Ecto neural progenitor cell (in vitro differentiated cells): ENCODE measurements at regions not wholly inside any gene's neighbourhood (a gene's known extent, or its start where the extent isn't known, plus 50 kb on each side); places are given as distances from the start of the nearest gene placed in this dataset.
"Not testable (repeated sequence)": the region's sequence is repeated elsewhere in the genome, so short reads cannot be mapped to it uniquely, and the experiment has no call there.

ENCODE experiments used
- DNase-seq: peaks from one replicate; pipeline ENCODE4 v3.0.0-alpha.2; 2018; ENCODE audit warnings: low spot score

DNA sequence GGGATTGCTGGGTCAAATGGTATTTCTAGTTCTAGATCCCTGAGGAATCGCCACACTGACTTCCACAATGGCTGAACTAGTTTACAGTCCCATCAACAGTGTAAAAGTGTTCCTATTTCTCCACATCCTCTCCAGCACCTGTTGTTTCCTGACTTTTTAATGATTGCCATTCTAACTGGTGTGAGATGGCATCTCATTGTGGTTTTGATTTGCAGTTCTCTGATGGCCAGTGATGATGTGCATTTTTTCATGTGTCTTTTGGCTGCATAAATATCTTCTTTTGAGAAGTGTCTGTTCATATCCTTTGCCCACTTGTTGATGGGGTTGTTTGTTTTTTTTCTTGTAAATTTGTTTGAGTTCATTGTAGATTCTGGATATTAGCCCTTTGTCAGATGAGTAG, 220.3 kb downstream of the NPR3 start:
- not testable (repeated sequence) for DNase-seq

DNA sequence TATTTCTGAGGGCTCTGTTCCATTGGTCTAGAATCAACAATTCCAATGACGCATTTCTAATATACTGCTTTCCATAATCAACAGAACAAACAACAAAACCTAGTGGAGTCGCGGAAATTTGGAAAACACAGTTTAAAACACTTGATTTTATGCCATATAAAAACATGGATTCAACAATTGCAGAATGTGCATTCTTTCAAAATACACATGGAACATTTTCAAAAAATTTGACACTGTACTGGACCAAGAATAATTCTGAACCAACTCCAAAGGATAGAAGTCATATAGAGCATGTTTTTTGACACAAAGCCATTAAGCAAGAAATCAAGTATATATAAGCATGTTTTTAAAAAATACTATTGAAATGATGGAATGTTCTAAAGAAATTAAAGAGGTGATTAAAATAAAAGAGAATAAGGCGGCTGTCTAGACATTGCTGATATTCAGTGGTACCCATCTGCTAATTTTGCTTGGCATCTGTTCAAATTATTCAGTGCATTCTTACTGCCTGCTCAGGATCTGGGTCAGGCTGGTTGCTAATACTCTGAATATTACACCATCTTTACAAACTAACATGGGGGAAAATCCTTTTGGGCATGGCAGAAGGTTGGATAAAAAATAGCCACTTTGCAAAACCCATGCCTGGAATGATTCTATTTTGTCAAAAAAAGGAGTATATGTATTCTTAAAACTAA, 221.3 kb downstream of the NPR3 start:
- no peak for DNase-seq

DNA sequence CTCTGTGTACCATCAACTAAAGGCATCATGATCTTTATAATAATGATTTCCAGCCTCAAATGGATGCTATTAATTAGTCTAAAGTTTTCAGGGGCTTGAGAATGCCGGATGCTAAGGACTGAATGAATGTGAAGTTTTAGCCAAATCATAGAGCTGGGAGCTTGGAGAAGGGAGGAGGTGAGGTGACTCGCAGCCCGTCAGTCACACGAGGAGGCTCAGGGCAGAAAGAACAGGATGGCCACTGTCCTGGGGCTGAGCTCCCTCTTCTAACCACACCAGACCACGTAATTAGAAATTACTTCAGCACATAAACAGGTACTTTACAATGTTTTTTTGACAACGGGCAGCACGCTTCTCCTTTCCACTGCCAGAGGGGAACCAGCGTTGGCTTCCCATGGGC, 222.6 kb downstream of the NPR3 start:
- no peak for DNase-seq

DNA sequence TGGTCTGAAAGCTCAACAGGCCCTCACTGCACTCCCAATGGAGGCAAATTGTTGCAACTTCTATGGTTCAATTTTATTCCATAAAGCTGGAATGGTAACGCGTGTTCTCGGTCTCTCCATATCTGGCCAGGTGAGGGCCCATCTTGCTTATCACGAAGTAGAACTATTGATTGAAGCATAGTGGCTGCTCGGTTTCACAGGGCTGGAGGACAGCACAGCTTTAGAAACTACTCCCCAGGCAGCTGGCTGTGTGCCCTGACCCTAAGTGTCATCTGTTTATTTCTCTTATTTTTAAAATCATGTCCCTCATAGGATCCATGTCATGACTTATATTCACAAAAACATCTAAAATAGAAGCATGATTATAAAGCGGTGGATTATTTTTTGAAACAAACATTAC, 223.4 kb downstream of the NPR3 start:
- DNase-seq: no peak

DNA sequence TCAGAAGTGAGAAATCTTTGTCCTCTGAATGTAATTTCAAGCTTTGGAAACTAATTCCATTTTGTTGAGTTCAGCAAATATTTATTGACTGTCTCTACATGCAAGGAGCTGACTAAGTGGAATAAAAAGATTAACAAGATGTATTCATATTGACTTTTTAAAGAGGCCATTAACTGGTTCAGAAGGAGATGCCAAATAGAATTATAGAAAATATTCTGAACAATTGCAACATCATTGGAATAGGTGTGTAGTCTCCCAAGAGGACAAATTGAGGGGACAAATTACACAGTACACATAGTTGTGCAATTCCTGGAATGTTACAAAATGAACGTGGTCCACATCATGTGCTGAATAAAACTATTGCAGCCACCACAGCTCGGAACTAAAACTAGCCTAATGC, 224.2 kb downstream of the NPR3 start:
- no peak for DNase-seq

DNA sequence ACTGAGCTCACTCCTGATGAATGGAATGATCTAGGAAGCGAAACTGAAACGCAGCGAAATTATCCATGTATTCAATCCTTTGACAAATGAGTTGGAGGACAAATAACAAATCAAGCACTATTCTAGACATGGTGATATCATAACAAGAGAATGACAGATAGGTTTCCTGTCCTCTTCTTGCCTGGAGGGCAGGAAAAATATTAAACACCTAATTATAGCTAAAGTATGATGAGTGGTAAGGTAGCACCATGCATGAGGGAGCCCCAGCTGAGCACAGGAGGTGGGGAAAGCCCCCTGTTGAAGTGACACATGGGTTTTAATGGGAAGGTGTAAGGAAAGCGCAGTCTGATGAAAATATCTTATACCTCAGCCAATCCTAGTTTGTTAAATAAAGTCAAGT, 225.2 kb downstream of the NPR3 start:
- DNase-seq: no peak

DNA sequence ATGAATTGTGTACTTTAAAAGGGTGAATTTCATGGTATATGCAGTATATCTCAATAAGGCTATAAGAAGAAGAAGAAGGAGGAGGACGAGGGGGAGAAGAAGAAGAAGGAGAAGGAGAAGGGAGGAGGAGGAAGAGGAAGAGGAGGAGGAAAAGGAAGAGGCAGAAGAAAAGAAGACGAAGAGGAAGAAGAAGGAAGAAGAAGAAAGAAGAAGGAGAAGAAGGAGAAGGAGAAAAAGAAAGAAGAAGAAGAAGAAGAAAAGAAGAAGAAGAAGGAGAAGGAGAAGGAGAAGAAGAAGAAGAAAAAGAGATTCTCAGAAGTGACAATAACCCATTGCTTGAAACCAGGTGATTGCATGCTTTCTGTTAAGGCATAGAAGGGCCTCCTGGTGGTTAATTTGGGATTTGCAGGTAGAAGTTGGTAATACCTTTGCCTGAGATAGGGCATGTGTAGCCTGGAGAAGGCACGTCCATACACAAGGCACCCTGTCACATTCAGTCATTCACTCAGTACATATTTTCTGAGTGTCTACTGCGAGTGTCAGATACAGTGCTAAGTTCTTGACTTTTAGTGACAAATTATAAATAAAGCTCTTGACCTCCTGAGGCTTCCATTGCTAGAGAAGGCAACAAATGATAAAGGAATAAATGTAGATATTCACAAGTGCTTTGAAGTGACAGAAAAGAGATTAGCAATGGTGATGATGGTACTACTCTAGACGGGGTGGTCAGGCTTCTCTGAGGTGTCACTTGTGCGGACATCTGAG, 231.3 kb downstream of the NPR3 start:
- no peak for DNase-seq

DNA sequence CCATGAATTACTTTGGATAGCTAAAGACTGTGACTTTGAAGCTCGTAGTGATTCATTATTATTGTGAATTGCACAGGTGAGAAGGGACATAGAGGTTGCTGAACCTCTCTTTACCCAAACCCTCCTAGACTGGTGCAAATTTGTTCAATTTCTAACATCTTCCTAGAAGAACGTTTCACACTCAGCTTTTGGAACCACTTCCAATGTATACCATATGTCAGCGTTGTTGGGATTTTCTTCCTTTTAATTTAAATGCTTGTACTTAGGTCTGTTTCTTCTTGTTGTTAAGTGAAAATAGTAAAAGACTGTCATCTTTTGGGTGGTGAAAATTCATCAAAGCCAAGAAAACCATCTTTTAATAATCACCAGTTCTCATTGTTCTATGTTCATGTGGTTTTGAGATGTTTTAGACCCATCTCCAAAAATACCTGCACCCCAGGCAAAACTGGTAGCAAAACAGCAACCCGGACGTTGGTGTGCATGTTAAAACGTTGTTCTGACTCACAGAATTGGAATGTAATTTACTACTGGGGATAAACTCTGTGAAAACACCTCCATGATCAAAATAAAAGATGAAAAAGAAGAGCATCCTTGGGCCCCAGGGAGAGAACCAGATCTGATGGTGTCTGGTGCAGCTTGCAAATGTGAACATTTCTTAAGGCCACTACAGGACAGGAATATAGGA, 238.3 kb downstream of the NPR3 start:
- no peak for DNase-seq

DNA sequence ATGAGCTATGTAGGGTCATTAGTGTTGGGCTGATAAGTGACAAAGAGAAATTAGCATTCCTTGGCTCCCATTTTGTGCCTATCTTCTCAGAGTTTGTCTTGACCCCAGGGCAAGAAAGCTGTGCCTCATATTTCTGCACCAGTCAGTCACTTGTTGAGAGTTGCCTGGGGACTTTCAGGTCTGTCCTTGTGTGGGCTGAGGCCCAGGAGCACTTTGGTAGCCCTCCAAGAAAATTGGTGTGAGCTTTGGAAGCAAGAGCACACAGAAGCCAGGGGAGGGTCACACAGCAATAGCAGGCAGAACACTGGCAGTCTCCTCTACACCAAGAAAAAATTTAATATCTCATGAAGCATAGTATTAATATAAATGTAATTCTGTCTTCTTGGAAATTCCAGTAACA, 239.9 kb downstream of the NPR3 start:
- DNase-seq: no peak

DNA sequence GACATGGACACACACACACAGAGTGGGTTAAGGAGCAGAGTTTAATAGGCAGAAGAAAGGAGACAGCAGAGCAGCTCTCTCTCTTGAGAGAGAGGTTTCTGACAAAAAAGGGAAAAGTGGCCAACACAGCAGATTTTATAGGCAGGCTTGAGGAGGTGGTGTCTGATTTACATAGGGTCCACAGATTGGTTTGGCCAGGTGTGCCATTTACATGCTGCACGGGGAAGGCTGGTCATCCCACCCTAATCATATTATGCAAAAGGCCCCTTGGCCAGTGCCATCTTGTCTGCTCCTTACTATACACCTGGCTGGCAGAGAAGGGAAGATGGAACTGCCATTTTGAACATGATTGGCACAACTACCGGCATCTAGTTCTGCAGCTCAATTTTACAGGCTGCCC, 240.8 kb downstream of the NPR3 start:
- no peak for DNase-seq

DNA sequence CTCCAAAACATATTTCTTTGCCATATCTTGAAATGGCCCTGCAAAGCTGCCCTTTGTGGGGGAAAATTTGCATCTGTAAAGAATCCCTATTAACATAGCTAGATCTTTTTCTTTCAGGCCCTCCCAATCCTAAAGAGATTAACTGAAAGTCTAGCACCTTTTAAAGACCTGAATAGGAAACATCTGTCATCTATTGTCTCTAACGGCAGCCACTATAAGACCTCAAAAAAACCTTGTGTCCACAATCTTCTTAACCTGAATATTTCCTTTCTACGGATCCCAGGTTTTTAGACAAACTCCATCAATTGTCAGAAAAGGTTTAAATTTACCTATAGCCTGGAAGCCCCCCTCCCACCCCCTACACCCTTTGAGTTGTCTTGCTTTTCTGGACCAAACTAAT, 241.3 kb downstream of the NPR3 start:
- not testable (repeated sequence) for DNase-seq

DNA sequence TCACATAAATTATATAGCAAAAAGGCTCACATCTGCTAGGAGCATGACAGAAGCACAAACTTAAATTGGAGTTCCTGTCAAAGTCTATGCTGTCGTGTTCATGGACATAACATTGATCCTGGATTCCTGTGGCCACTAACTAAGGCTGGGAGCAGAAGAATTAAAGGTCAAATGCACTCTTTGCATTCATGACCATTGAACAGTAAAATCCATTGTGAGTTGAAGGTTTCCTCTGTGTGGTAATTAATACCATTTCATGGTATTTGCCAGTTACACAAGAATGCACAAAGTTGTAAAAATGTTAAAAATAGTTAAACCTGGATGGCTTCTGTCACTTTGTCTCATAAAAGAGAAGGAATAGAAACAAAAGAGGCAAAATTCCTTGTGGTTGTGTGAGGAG, 242.6 kb downstream of the NPR3 start:
- no peak for DNase-seq

DNA sequence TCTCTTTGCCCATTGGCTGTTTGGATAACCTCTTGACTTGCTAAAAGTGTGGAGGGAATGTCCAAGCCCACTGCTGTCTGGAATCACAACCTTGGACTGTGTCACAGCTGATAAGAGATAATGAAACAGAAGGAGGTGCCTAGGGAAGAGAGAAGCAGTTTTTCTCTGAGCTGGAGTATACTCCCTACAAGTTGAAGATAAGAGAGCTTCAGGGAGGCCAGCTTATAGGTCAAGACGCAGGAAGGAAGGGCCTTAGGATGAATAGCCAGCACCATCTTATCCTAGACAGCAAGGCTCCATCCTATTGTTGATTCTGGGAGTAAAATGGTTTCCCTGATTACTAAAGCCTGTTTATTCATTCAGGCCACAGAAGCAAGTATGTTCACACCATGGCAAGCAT, 244.7 kb downstream of the NPR3 start:
- DNase-seq: no peak

DNA sequence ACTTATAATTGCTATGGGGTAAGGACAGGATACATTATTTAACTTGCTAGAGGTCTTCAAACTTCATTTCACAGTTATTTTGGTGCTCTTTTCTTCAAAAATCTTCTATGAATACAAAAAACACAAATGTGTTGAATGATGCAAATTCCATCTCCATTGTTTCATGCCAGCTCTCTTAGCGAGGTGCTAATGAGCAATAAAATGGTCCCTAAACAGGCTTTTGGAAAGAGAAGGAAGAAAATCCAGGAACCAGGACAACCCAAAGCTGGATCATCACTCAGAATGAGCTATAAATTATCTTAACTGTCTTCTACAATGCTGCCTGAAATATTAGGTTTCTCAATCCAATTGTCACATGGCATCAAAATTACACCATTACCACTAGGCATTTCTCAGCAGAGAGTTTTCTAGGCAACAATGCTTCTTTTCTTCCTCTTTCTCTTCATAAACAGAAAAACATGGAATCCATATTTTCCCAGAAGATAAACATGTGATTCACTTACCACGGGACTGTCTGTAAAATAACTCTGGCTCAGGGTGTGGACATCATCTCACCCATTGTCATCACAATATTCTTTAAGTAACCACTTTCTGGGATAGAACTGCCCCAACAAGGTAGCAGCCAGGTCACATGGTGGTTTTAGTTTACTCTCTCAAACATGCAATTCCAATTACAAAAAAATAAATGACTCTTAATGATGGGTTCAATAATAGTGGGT, 249.4 kb downstream of the NPR3 start:
- no peak for DNase-seq

DNA sequence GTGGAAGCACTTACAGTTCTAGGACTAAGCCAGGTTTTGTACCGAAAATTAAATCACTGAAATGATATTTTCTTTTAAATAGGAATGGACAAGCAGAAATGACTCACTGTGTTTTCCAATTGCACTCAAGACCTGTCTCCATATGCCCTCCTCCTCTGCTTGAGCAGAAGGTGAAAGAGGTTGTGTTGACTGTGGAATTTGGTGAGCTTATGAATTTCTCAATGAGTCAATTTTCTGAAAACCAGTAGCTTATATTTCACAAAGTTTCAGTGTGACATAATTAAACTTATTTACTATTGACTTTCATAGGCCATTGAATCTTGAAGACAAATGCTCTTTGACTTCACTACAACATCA, 249.9 kb downstream of the NPR3 start:
- DNase-seq: no peak

DNA sequence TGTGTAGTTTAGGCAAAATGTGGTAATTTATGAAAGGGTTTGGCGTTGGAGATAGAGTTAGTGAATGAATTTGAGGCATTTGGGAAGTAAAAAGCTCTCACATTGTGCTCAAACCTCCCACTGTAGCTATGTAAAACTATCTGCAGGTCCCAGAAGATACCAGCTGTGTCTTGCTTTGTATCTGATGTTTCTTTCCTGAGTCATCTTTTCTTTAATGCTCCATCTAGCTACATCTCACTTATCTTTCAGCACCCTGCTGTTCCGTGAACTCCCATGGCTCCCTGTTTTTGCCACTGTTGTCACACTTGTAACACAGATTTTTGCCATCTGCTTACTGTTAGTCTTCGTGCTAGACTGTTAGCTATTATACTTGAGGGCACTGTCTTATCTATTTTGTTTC, 253.1 kb downstream of the NPR3 start:
- no peak for DNase-seq

DNA sequence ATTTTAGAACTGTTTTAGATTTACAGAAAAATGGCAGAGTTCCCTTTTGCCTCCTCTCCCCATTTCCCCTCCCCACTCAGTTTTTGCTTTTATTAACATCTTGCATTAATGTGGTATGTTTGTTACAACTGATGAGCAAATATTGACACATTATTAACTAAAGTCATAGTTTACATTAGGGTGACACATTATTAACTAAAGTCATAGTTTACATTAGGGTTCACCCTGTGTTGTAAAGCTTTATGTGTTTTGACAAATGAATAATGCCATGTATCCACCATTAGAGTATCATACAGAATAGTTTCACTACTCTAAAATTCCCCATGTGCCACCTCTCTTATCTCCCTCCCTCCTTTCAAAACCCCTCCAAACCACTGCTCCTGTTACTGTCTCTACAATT, 262.5 kb downstream of the NPR3 start:
- DNase-seq: no peak

DNA sequence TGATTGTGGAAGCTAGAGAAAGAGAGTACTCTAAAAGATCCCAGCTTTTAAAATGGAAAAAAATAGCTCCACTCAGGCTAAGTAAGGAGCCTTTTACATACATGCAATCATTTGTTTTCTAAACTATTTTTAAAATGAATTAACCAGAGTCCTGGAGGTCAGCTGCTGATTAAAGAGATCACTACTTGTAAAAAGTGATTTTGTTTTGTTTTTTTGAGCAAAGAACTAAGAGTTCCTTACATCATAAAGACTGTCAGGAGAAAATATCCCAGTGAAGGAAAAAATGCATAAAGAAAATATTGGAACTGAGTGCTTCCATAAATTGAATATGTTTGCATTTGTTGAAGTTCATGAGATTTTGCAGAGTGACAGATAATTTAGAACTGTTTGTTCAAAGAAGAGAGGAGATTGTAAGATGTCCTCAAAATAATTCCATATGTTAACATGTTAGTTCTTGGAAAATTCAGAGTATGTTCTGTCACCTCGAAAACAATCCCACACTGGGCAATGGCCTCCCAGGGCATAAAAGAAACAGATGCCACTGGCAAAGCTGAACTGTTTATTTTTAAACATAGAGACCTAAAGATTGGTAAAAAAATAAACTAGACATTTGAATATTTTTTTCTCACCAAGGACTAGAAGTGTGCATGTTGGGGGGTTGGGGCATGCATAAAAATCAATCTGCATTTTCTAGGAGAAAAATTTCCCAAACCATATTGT, 264.7 kb downstream of the NPR3 start:
- no peak for DNase-seq

DNA sequence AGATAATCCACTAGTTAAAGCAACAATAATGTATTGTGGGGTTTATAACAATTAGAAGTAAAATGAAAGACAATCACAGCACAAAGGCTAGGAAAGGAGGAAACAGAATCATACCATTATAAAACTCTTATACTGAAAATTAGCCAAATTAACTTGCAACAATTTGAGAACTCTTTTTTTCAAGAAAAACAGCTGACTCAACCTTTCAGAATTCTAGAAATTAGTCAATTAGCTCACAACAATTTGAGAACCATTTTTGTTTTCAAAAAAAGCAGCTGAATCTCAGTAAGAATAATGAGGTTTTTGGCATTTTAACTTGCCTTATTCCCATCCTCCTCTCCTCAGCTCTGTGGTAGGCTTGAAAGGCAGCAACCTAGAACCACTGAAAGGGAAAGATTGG, 269.9 kb downstream of the NPR3 start:
- no peak for DNase-seq

DNA sequence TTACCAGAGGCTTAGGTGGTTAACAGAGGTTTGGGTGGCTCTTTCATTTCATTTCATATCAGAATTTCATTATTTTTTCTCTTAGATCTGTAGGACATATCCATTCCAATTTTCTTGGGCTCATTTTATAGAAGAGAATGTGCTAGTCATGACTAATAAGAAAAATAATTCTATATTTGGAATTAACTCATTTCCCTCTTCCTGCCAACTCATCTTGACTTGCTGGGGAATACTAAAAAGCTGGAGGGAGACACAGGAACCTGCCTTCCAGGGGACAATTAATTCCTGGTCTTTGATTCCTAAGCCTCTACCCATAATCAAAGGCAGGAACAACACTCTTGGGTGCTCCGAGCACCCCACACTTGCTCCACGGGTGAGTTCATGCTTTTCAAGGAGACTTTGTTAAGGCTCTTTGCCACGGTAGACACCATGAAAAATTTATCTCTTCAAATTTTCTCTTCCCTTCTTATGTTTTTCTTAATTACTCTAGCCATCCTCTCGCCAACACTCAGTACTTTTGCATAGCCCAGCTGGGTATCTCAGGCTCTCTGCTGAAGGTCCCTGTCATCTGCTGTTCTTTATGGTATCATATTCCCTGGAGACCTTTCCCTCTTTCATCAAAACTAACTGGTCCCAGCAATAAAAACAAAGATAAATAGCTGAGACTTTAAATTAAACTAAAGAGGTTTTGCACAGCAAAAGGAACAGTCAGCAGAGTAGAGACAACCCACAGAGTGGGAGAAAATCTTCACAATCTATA, 273.9 kb downstream of the NPR3 start:
- DNase-seq: no peak

DNA sequence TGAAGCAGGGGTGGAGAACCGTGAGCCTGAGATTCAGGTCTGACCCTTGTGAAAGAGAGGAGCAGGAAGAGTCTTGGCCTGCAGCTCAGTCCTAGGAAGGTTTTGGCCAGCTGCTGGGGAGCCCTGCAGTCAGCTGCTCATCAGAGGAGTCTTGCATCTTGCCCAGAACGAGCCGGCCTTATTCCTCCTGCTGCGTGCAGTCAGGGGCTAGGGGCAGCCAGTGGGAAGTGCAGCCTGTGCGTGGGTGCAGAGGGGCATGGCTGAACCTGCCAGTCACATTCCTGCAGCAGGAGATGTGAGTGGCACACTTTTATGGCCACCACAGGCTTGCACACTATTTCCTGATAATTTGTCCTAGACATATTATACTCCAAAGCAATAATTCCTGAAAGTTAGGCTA, 278.7 kb downstream of the NPR3 start:
- DNase-seq: no peak
